Skeletal muscle satellite cell (primary cell): ENCODE measurements at regions not wholly inside any gene's neighbourhood (a gene's known extent, or its start where the extent isn't known, plus 50 kb on each side); places are given as distances from the start of the nearest gene placed in this dataset.

ENCODE experiments used
- H3K27me3 ChIP-seq: 2 replicates; pipeline ENCODE4 v1.7.0; 2013; ENCODE audit warnings: low read length; ENCODE audit not compliant: control insufficient read depth, insufficient read depth
- H3K36me3 ChIP-seq: 2 replicates; pipeline ENCODE4 v1.7.0; 2013; ENCODE audit warnings: mild to moderate bottlenecking, control low read depth, low read length; ENCODE audit not compliant: insufficient read depth
- H3K4me1 ChIP-seq: 2 replicates; pipeline ENCODE4 v1.7.0; 2013; ENCODE audit warnings: low read length; ENCODE audit not compliant: control insufficient read depth, insufficient read depth
- H3K4me2 ChIP-seq: 2 replicates; pipeline ENCODE4 v1.7.0; 2013; ENCODE audit warnings: mild to moderate bottlenecking, low read length
- H3K4me3 ChIP-seq: 2 replicates; pipeline ENCODE4 v1.7.0; 2013; ENCODE audit warnings: low read length
- H3K9ac ChIP-seq: 2 replicates; pipeline ENCODE4 v1.7.0; 2013; ENCODE audit warnings: mild to moderate bottlenecking, low read depth, low read length, moderate library complexity
- H3K9me3 ChIP-seq: replicated peaks from 2 replicates; pipeline ENCODE4 v1.7.0; 2013; ENCODE audit warnings: mild to moderate bottlenecking, control low read depth, low read length

- no peaks in the 10 kb centered on the region for H3K9me3 ChIP-seq
- peaks cover 21% of the 10 kb centered on the region for H3K4me1 ChIP-seq
- H3K4me3 ChIP-seq, result no peak overlapping the region
- no peaks in the 10 kb centered on the region for H3K36me3 ChIP-seq
- no peak overlapping the region for H3K9ac ChIP-seq
- H3K27me3 ChIP-seq, result no peaks in the 10 kb centered on the region
- H3K4me2 ChIP-seq, result no peak overlapping the region
Observed at GRCh38 chr2:160913323-160913722, 246.9 kb upstream of the TANK start.

GRCh38 chr2:160914217-160914616, 246.0 kb upstream of the TANK start:
- Histone ChIP-seq H3K36me3 (no peaks in the 10 kb centered on the region), H3K4me3 (no peak overlapping the region), H3K9ac (no peak overlapping the region), H3K4me1 (peaks cover 21% of the 10 kb centered on the region), H3K4me2 (no peak overlapping the region), H3K27me3 (no peaks in the 10 kb centered on the region), H3K9me3 (no peaks in the 10 kb centered on the region)

GRCh38 chr2:160916300-160916699, 243.9 kb upstream of the TANK start:
- Histone ChIP-seq H3K9ac (no peak overlapping the region), H3K27me3 (no peaks in the 10 kb centered on the region), H3K9me3 (no peaks in the 10 kb centered on the region), H3K4me2 (no peak overlapping the region), H3K4me3 (no peak overlapping the region), H3K4me1 (peaks cover 17% of the 10 kb centered on the region), H3K36me3 (no peaks in the 10 kb centered on the region)

GRCh38 chr2:160917850-160918249, 242.4 kb upstream of the TANK start:
- H3K4me1 ChIP-seq, result peaks cover 19% of the 10 kb centered on the region
- H3K9ac ChIP-seq, result no peak overlapping the region
- H3K9me3 ChIP-seq, result no peaks in the 10 kb centered on the region
- H3K4me2 ChIP-seq, result no peak overlapping the region
- H3K36me3 ChIP-seq, result no peaks in the 10 kb centered on the region
- no peaks in the 10 kb centered on the region for H3K27me3 ChIP-seq
- no peak overlapping the region for H3K4me3 ChIP-seq

GRCh38 chr2:160918258-160918657, 242.0 kb upstream of the TANK start:
- Histone ChIP-seq H3K9ac (no peak overlapping the region), H3K4me1 (peaks cover 19% of the 10 kb centered on the region), H3K4me3 (no peak overlapping the region), H3K27me3 (no peaks in the 10 kb centered on the region), H3K9me3 (no peaks in the 10 kb centered on the region), H3K36me3 (no peaks in the 10 kb centered on the region), H3K4me2 (no peak overlapping the region)

- Histone ChIP-seq H3K36me3 (no peaks in the 10 kb centered on the region), H3K4me2 (no peak overlapping the region), H3K4me1 (peaks cover 19% of the 10 kb centered on the region), H3K27me3 (no peaks in the 10 kb centered on the region), H3K4me3 (no peak overlapping the region), H3K9me3 (no peaks in the 10 kb centered on the region), H3K9ac (no peak overlapping the region)
Observed at GRCh38 chr2:160918906-160919503, 241.2 kb upstream of the TANK start.

GRCh38 chr2:160920061-160920460, 240.2 kb upstream of the TANK start:
- H3K4me3 ChIP-seq, result no peak overlapping the region
- H3K4me2 ChIP-seq, result peak overlapping the region; percentile 73
- H3K9ac ChIP-seq, result peak overlapping the region; percentile 45
- H3K27me3 ChIP-seq, result no peaks in the 10 kb centered on the region
- H3K36me3 ChIP-seq, result no peaks in the 10 kb centered on the region
- peaks cover 19% of the 10 kb centered on the region for H3K4me1 ChIP-seq
- H3K9me3 ChIP-seq, result no peaks in the 10 kb centered on the region

- Histone ChIP-seq H3K36me3 (no peaks in the 10 kb centered on the region), H3K4me2 (peak overlapping the region; percentile 73), H3K27me3 (no peaks in the 10 kb centered on the region), H3K4me1 (peaks cover 19% of the 10 kb centered on the region), H3K9ac (peak overlapping the region; percentile 45), H3K4me3 (peak overlapping the region; percentile 37), H3K9me3 (no peaks in the 10 kb centered on the region)
Observed at GRCh38 chr2:160920791-160921303, 239.4 kb upstream of the TANK start.

GRCh38 chr2:160921386-160921964, 238.8 kb upstream of the TANK start:
- H3K36me3 ChIP-seq, result no peaks in the 10 kb centered on the region
- H3K4me1 ChIP-seq, result peaks cover 19% of the 10 kb centered on the region
- no peaks in the 10 kb centered on the region for H3K27me3 ChIP-seq
- peak overlapping the region; percentile 16 for H3K9ac ChIP-seq
- no peak overlapping the region for H3K4me3 ChIP-seq
- H3K4me2 ChIP-seq, result peak overlapping the region; percentile 73
- H3K9me3 ChIP-seq, result no peaks in the 10 kb centered on the region

GRCh38 chr2:160924936-160925353, 235.3 kb upstream of the TANK start:
- H3K36me3 ChIP-seq, result no peaks in the 10 kb centered on the region

GRCh38 chr2:160925956-160926355, 234.3 kb upstream of the TANK start:
- Histone ChIP-seq H3K9me3 (no peaks in the 10 kb centered on the region), H3K36me3 (no peaks in the 10 kb centered on the region), H3K9ac (no peak overlapping the region), H3K4me1 (peaks cover 22% of the 10 kb centered on the region), H3K4me2 (no peak overlapping the region), H3K27me3 (no peaks in the 10 kb centered on the region), H3K4me3 (no peak overlapping the region)

More at GRCh38 chr2:160924936-160925353, 235.3 kb upstream of the TANK start:
- no peaks in the 10 kb centered on the region for H3K27me3 ChIP-seq
- no peaks in the 10 kb centered on the region for H3K9me3 ChIP-seq
- H3K4me3 ChIP-seq, result no peak overlapping the region
- H3K4me1 ChIP-seq, result peaks cover 32% of the 10 kb centered on the region
- no peak overlapping the region for H3K4me2 ChIP-seq
- no peak overlapping the region for H3K9ac ChIP-seq

- H3K4me3 ChIP-seq, result no peak overlapping the region
- no peaks in the 10 kb centered on the region for H3K27me3 ChIP-seq
- no peak overlapping the region for H3K4me2 ChIP-seq
- H3K9ac ChIP-seq, result no peak overlapping the region
- H3K4me1 ChIP-seq, result peaks cover 14% of the 10 kb centered on the region
- no peaks in the 10 kb centered on the region for H3K9me3 ChIP-seq
- H3K36me3 ChIP-seq, result no peaks in the 10 kb centered on the region
Observed at GRCh38 chr2:160927324-160927723, 232.9 kb upstream of the TANK start.
